Heart left ventricle (tissue), 16 donors: ENCODE measurements at regions not wholly inside any gene's neighbourhood (a gene's known extent, or its start where the extent isn't known, plus 50 kb on each side); places are given as distances from the start of the nearest gene placed in this dataset.

Experiments
- ATAC-seq, 4 donors: fragments of 200-7000 bp; cut with Tn5 transposase; one replicate each; pipeline ENCODE4 v1.9.1; 2020 to 2022; ENCODE audit warnings: moderate library complexity in 4 of 4, mild to moderate bottlenecking in 3 of 4, moderate number of reproducible peaks in 1 of 4
- DNase-seq, 5 donors: peaks; one replicate each; pipeline ENCODE4 v3.0.0-alpha.2; 2020
- H3K27ac ChIP-seq, 12 donors: fragments of 200-600 bp; sonication (generic) in 4 of 12; one replicate each; pipeline versions ENCODE4 v1.5.0 to v1.8.0; 2016 to 2022; ENCODE audit warnings: mild to moderate bottlenecking in 2 of 12
- H3K27me3 ChIP-seq, 9 donors: fragments of 200-600 bp; sonication (generic) in 2 of 9; one replicate each; pipeline versions ENCODE4 v1.5.1 to v1.8.0; 2016 to 2022; ENCODE audit warnings: mild to moderate bottlenecking in 3 of 9
- H3K36me3 ChIP-seq, 9 donors: fragments of 200-600 bp; sonication (generic) in 2 of 9; one replicate each; pipeline versions ENCODE4 v1.5.0 to v1.8.0; 2018 to 2022; ENCODE audit warnings: mild to moderate bottlenecking in 2 of 9
- H3K4me1 ChIP-seq, 12 donors: fragments of 200-600 bp; sonication (generic) in 4 of 12; one replicate each; pipeline versions ENCODE4 v1.5.0 to v1.8.0; 2016 to 2022; ENCODE audit warnings: mild to moderate bottlenecking in 3 of 12
- H3K4me3 ChIP-seq, 12 donors: fragments of 200-600 bp; sonication (generic) in 4 of 12; one replicate each; pipeline versions ENCODE4 v1.5.0 to v1.8.0; 2017 to 2022; ENCODE audit warnings: mild to moderate bottlenecking in 9 of 12, moderate library complexity in 4 of 12
- H3K9me3 ChIP-seq, 12 donors: fragments of 200-600 bp; sonication (generic) in 4 of 12; one replicate each; pipeline versions ENCODE4 v1.5.0 to v1.8.0; 2016 to 2022; ENCODE audit warnings: mild to moderate bottlenecking in 1 of 12
- POLR2A ChIP-seq, 2 donors: fragments of 450-650 bp; IDR thresholded peaks; one replicate each; pipeline ENCODE4 v1.6.1; 2017; ENCODE audit warnings: antibody characterized with exemption in 2 of 2, mild to moderate bottlenecking in 2 of 2, moderate library complexity in 2 of 2
- WGBS, 4 donors: extraction: QIAGEN DNeasy Blood & Tissue Kit in 2 of 4; methylation state at CpG; one replicate each; pipeline versions ENCODE4 v1.1.5 to v1.1.7; 2013 to 2018; 5-methylcytosine and 5-hydroxymethylcytosine counted together
- intact Hi-C, 10 donors: fragments of 100-400 bp; cut with DNase I; formaldehyde crosslinking; loops; one replicate each; pipeline versions ENCODE4 v1.11.1 to v1.14.2; 2022
- TF ChIP-seq, protein P1 (sequence below), 12 donors: fragments of 200-600 bp; sonication (generic) in 4 of 12; IDR thresholded peaks; one replicate each; pipeline versions ENCODE4 v1.5.0 to v1.8.0; 2018 to 2022; ENCODE audit warnings: antibody characterized with exemption in 12 of 12, mild to moderate bottlenecking in 5 of 12
- donor health status: ischemic (EF 13 %, LVEDD 7.1; RV severe dilation, severe dysfunction).
- donor health status: healthy with polysubstance abuse.
- donor health status: DM: no; HTN: yes; CAD: no.
- donor health status: DM: no; HTN: no; CAD: no.
- donor health status: ischemic (EF 25% LVEDD 6.9; RV normal size, moderate dysfunction).
- donor health status: ischemic (EF 25% LVEDD 5.7; RV mildly dilated, moderate dysfunction).
- donor health status: healthy.
- donor health status: DM: yes; HTN: yes; CAD: no.
- donor health status: ischemic (EF 35%, LVEDD 5.7; RV mildly dilated, moderate dysfunction).
- donor health status: nonischemic (EF 11% LVEDD 7.7; RV severe dilation, severe dysfunction).
- donor health status: DM: yes; HTN: yes; CAD: no.
- donor health status: PGD.
- donor health status: ischemic (EF 29% LVEDD 5.4; RV normal size, mild dysfunction).
- donor health status: nonischemic (EF 23%, LVEDD 6.1; RV moderate dilation, normal function).

DNA sequence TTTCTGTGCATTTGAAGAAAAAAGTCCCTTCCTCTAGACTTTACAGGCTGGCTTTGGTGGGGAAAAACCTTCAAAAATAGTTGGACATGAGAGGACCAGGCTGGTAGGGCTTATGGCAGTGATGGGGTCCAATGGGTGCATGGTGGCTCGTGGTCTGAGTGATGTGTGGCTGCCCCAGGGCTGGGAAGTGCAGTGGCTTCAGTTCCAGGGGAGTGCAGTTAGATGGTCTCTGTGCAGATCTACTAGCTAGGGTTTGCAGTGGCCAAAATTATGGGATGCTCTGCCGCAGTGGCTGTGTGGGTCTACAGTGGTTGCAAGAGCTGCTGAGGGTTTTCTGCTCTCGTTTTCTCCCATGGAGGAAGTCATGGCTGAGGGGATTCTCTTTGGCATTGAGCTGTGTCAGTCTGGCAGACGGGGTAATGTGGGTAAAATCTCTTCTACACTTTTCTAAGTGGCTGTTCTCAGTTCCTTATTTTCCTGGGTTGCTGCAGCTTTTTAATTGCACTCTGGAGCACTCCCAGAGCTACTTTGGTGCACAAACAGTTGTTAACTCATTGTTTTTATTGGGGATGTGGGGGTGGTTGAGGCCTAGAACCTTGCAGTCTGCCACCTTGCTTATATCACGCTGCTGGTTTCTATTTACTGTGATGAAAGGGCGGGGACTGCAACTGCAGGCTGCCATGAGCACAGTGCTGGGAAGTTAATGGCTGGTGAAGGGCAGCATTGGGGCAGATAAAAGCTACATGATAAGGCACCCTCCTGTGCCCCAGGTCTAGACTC, 1324.6 kb downstream of the NSUN3 start:
- H3K4me3 ChIP-seq, result no peak overlapping the region
- no peak for ATAC-seq
- TF ChIP-seq, protein P1, sequence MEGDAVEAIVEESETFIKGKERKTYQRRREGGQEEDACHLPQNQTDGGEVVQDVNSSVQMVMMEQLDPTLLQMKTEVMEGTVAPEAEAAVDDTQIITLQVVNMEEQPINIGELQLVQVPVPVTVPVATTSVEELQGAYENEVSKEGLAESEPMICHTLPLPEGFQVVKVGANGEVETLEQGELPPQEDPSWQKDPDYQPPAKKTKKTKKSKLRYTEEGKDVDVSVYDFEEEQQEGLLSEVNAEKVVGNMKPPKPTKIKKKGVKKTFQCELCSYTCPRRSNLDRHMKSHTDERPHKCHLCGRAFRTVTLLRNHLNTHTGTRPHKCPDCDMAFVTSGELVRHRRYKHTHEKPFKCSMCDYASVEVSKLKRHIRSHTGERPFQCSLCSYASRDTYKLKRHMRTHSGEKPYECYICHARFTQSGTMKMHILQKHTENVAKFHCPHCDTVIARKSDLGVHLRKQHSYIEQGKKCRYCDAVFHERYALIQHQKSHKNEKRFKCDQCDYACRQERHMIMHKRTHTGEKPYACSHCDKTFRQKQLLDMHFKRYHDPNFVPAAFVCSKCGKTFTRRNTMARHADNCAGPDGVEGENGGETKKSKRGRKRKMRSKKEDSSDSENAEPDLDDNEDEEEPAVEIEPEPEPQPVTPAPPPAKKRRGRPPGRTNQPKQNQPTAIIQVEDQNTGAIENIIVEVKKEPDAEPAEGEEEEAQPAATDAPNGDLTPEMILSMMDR (IDR thresholded peaks at IDR 0.05), result no peak
- TF ChIP-seq POLR2A (IDR thresholded peaks at IDR 0.05), result no peak
- no peak for DNase-seq
- H3K4me1 ChIP-seq, result no peaks in the 10 kb centered on the region
- 63 to 79% (median 78%) methylated on average over 6 of the region's 6 CpGs for WGBS, 4 donors
- H3K36me3 ChIP-seq, result no peaks in the 10 kb centered on the region
- peaks cover 0 to 6% (median 0%) of the 10 kb centered on the region in 12 donors for H3K9me3 ChIP-seq
- no peaks in the 10 kb centered on the region for H3K27me3 ChIP-seq
- H3K27ac ChIP-seq, result no peak overlapping the region
- intact Hi-C loops, result no loop called here

DNA sequence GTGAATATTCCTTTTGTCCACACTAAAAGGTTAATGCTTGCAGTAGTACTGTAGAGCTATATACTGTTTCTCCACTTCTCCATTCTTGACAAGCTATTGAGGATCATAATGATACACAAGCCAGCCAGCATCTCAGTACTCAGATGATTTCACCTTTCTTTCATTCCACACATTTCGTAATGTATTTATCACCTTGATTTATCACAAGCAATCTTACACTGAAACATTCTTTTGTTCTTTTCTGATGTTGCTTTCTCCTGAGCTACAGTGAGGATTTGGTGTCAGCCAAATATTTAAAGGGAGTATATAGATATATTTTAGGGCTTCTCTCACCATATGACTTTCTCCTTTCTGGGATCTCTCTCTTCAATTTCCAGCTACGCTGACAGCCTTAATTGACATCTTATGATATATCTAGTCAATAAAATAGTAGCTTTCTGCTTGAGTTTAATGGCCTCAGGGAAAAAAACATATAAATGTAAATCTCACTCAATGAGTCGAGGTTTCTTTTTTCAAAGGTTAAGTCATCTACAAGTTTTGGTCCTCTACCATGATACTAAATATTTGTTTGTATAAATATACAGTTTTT, 1327.0 kb downstream of the NSUN3 start:
- Histone ChIP-seq H3K36me3 (no peaks in the 10 kb centered on the region), H3K27ac (no peak overlapping the region), H3K9me3 (no peaks in the 10 kb centered on the region), H3K4me1 (no peaks in the 10 kb centered on the region), H3K4me3 (no peak overlapping the region), H3K27me3 (no peaks in the 10 kb centered on the region)
- ATAC-seq (no peak), DNase-seq (no peak)
- intact Hi-C loops, result no loop called here
- TF ChIP-seq, protein P1 (IDR thresholded peaks at IDR 0.05), result no peak
- TF ChIP-seq POLR2A (IDR thresholded peaks at IDR 0.05), result no peak
- WGBS, 4 donors, result 68 to 81% (median 74%) methylated on average over 3 of the region's 3 CpGs

DNA sequence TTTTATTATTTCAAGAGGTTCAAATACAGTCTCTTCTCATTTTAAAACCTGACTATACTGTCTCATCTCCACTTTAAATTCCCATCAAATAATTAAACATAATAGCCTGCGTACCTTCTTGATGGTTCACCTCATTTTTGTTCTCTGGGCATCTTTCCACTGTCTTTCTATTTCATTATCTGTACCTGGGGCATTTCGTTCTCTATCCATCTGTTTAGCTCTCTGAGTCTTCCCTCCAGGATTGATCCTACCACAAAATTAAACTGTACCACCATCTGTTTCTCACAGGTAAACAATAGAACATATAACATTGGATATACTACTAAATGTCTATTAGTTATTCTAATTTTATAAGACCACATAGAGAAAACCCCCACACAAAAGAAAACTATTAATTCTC, 1331.4 kb downstream of the NSUN3 start:
- WGBS, 4 donors, result 69 to 83% (median 75%) methylated on average over 2 of the region's 2 CpGs
- intact Hi-C loops, result no loop called here
- TF ChIP-seq, protein P1 (IDR thresholded peaks at IDR 0.05), result no peak
- TF ChIP-seq POLR2A (IDR thresholded peaks at IDR 0.05), result no peak
- no peak for ATAC-seq
- Histone ChIP-seq H3K4me3 (no peak overlapping the region), H3K36me3 (no peaks in the 10 kb centered on the region), H3K27ac (no peak overlapping the region), H3K9me3 (no peaks in the 10 kb centered on the region), H3K27me3 (no peaks in the 10 kb centered on the region), H3K4me1 (no peaks in the 10 kb centered on the region)
- DNase-seq, result no peak

DNA sequence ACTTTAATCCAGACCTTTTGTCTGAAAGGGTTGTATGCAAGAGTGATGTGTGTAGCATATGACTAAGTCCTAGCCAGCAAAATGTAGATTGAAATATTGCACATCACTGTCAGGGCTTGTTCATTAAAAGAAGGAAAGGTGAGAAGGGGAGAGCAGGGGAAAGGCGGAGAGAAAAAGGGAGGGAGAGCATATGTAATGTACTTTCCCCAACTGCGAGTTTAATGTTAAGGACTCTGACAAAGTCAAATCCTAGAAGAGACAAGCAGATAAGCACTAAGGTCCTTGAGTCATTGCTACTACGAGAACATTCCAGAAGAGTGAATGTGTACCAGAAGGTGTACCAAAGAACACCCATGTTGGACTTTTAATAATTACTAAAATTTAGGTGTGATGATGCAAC, 1336.7 kb downstream of the NSUN3 start:
- DNase-seq (no peak), ATAC-seq (no peak)
- intact Hi-C loops, result no loop called here
- H3K4me1 ChIP-seq, result no peaks in the 10 kb centered on the region
- no peaks in the 10 kb centered on the region for H3K9me3 ChIP-seq
- H3K27ac ChIP-seq, result no peak overlapping the region
- H3K4me3 ChIP-seq, result no peak overlapping the region
- 64 to 73% (median 69%) methylated on average over 3 of the region's 3 CpGs for WGBS, 4 donors
- H3K36me3 ChIP-seq, result no peaks in the 10 kb centered on the region
- no peaks in the 10 kb centered on the region for H3K27me3 ChIP-seq
- TF ChIP-seq, protein P1 (IDR thresholded peaks at IDR 0.05), result no peak
- no peak for TF ChIP-seq POLR2A (IDR thresholded peaks at IDR 0.05)
